ENCODE measurements at regions not wholly inside any gene's neighbourhood (a gene's known extent, or its start where the extent isn't known, plus 50 kb on each side); places are given as distances from the start of the nearest gene placed in this dataset.

DNA sequence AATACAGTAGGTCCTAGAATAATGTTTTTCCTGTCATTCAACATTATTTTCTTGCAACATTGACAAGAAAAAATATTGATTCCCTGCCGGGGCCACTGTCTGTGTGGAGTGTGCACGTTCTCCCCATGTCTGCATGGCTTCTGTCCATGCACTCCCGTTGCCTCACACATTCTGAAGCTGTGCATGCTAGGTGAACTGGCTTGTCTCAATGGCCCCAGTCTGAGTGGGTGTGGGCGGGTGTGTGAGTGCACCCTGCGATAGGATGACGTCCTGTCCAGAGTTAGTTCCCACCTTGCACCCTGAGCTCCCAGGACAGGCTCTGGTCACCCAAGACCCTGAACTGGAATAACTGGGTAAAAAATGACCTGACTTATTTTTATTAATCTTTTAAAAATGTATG is 186.1 kb downstream of the CAND1 start:
- Histone ChIP-seq H3K9ac (ENCODE audit: insufficient read depth in 1 of 2, low read depth in 2 of 2, low read length in 2 of 2) (no peak overlapping the region), H3K36me3 (ENCODE audit: control insufficient read depth, insufficient read depth, low read length) (no peaks in the 10 kb centered on the region), H3K4me2 (ENCODE audit: insufficient read depth, low read length) (no peak overlapping the region), H2AFZ (ENCODE audit: low read depth, low read length) (no peak overlapping the region), H3K27ac (ENCODE audit: extremely low read depth, low read depth, low read length) (no peak overlapping the region), H3K4me1 (replicated peaks in 1 of 2; ENCODE audit: control insufficient read depth in 2 of 2, insufficient read depth in 2 of 2, low read length in 2 of 2) (no peaks in the 10 kb centered on the region), H3K9me3 (replicated peaks; ENCODE audit: control insufficient read depth, insufficient read depth, low read depth, low read length) (no peaks in the 10 kb centered on the region), H3K27me3 (ENCODE audit: control insufficient read depth in 2 of 2, insufficient read depth in 2 of 2, low read length in 2 of 2) (0 out of 5 replicates have a peak, but pooled peaks cover 0 to 3% of the 10 kb centered on the region in 2 experiments), H3K4me3 (no peak overlapping the region), H3K79me2 (ENCODE audit: control insufficient read depth, insufficient read depth, low read length) (no peaks in the 10 kb centered on the region), H4K20me1 (replicated peaks; ENCODE audit: control insufficient read depth, insufficient read depth, low read length) (no peaks in the 10 kb centered on the region), H3K9me1 (ENCODE audit: control insufficient read depth, insufficient read depth, low read length) (no peaks in the 10 kb centered on the region)
- intact Hi-C loops (cut with micrococcal nuclease) (no loop called here), in situ Hi-C loops (cut with MboI) (no loop called here)
- no TSS peak for BruUV-seq (replicated peaks)
- FAIRE-seq (no peak), DNase-seq (ENCODE audit: extremely low read depth in 1 of 4, low spot score in 3 of 4) (no peak), ATAC-seq (no peak; the same call in 2 of the 3 replicates)
- TF ChIP-seq, protein P1, sequence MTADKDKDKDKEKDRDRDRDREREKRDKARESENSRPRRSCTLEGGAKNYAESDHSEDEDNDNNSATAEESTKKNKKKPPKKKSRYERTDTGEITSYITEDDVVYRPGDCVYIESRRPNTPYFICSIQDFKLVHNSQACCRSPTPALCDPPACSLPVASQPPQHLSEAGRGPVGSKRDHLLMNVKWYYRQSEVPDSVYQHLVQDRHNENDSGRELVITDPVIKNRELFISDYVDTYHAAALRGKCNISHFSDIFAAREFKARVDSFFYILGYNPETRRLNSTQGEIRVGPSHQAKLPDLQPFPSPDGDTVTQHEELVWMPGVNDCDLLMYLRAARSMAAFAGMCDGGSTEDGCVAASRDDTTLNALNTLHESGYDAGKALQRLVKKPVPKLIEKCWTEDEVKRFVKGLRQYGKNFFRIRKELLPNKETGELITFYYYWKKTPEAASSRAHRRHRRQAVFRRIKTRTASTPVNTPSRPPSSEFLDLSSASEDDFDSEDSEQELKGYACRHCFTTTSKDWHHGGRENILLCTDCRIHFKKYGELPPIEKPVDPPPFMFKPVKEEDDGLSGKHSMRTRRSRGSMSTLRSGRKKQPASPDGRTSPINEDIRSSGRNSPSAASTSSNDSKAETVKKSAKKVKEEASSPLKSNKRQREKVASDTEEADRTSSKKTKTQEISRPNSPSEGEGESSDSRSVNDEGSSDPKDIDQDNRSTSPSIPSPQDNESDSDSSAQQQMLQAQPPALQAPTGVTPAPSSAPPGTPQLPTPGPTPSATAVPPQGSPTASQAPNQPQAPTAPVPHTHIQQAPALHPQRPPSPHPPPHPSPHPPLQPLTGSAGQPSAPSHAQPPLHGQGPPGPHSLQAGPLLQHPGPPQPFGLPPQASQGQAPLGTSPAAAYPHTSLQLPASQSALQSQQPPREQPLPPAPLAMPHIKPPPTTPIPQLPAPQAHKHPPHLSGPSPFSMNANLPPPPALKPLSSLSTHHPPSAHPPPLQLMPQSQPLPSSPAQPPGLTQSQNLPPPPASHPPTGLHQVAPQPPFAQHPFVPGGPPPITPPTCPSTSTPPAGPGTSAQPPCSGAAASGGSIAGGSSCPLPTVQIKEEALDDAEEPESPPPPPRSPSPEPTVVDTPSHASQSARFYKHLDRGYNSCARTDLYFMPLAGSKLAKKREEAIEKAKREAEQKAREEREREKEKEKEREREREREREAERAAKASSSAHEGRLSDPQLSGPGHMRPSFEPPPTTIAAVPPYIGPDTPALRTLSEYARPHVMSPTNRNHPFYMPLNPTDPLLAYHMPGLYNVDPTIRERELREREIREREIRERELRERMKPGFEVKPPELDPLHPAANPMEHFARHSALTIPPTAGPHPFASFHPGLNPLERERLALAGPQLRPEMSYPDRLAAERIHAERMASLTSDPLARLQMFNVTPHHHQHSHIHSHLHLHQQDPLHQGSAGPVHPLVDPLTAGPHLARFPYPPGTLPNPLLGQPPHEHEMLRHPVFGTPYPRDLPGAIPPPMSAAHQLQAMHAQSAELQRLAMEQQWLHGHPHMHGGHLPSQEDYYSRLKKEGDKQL (CRISPR knock-in tag; IDR thresholded peaks at IDR 0.05; ENCODE audit: borderline replicate concordance), result no peak
- TF ChIP-seq, protein P2, sequence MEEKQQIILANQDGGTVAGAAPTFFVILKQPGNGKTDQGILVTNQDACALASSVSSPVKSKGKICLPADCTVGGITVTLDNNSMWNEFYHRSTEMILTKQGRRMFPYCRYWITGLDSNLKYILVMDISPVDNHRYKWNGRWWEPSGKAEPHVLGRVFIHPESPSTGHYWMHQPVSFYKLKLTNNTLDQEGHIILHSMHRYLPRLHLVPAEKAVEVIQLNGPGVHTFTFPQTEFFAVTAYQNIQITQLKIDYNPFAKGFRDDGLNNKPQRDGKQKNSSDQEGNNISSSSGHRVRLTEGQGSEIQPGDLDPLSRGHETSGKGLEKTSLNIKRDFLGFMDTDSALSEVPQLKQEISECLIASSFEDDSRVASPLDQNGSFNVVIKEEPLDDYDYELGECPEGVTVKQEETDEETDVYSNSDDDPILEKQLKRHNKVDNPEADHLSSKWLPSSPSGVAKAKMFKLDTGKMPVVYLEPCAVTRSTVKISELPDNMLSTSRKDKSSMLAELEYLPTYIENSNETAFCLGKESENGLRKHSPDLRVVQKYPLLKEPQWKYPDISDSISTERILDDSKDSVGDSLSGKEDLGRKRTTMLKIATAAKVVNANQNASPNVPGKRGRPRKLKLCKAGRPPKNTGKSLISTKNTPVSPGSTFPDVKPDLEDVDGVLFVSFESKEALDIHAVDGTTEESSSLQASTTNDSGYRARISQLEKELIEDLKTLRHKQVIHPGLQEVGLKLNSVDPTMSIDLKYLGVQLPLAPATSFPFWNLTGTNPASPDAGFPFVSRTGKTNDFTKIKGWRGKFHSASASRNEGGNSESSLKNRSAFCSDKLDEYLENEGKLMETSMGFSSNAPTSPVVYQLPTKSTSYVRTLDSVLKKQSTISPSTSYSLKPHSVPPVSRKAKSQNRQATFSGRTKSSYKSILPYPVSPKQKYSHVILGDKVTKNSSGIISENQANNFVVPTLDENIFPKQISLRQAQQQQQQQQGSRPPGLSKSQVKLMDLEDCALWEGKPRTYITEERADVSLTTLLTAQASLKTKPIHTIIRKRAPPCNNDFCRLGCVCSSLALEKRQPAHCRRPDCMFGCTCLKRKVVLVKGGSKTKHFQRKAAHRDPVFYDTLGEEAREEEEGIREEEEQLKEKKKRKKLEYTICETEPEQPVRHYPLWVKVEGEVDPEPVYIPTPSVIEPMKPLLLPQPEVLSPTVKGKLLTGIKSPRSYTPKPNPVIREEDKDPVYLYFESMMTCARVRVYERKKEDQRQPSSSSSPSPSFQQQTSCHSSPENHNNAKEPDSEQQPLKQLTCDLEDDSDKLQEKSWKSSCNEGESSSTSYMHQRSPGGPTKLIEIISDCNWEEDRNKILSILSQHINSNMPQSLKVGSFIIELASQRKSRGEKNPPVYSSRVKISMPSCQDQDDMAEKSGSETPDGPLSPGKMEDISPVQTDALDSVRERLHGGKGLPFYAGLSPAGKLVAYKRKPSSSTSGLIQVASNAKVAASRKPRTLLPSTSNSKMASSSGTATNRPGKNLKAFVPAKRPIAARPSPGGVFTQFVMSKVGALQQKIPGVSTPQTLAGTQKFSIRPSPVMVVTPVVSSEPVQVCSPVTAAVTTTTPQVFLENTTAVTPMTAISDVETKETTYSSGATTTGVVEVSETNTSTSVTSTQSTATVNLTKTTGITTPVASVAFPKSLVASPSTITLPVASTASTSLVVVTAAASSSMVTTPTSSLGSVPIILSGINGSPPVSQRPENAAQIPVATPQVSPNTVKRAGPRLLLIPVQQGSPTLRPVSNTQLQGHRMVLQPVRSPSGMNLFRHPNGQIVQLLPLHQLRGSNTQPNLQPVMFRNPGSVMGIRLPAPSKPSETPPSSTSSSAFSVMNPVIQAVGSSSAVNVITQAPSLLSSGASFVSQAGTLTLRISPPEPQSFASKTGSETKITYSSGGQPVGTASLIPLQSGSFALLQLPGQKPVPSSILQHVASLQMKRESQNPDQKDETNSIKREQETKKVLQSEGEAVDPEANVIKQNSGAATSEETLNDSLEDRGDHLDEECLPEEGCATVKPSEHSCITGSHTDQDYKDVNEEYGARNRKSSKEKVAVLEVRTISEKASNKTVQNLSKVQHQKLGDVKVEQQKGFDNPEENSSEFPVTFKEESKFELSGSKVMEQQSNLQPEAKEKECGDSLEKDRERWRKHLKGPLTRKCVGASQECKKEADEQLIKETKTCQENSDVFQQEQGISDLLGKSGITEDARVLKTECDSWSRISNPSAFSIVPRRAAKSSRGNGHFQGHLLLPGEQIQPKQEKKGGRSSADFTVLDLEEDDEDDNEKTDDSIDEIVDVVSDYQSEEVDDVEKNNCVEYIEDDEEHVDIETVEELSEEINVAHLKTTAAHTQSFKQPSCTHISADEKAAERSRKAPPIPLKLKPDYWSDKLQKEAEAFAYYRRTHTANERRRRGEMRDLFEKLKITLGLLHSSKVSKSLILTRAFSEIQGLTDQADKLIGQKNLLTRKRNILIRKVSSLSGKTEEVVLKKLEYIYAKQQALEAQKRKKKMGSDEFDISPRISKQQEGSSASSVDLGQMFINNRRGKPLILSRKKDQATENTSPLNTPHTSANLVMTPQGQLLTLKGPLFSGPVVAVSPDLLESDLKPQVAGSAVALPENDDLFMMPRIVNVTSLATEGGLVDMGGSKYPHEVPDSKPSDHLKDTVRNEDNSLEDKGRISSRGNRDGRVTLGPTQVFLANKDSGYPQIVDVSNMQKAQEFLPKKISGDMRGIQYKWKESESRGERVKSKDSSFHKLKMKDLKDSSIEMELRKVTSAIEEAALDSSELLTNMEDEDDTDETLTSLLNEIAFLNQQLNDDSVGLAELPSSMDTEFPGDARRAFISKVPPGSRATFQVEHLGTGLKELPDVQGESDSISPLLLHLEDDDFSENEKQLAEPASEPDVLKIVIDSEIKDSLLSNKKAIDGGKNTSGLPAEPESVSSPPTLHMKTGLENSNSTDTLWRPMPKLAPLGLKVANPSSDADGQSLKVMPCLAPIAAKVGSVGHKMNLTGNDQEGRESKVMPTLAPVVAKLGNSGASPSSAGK (IDR thresholded peaks at IDR 0.05), result no peak
- WGBS (ENCODE audit: insufficient coverage, low coverage, missing lambda C conversion rate), result 3% methylated on average over 6 of the region's 6 CpGs
- POLR2A ChIA-PET, result no interaction called here
- CTCF ChIA-PET (ENCODE audit: low intra/inter-chr PET ratio), result no interaction called here

All from K562 (cell line).